GM21447 (cell line): ENCODE measurements at regions not wholly inside any gene's neighbourhood (a gene's known extent, or its start where the extent isn't known, plus 50 kb on each side); places are given as distances from the start of the nearest gene placed in this dataset.

Source experiments
- ATAC-seq: cut with Tn5 transposase; IDR thresholded peaks from one replicate; pipeline ENCODE4 v1.9.1; 2021; ENCODE audit not compliant: unreplicated experiment

GRCh38 chr3:182617500-182617899, 175.8 kb upstream of the ATP11B start:
- no peak for ATAC-seq

GRCh38 chr3:182618085-182618732, 175.1 kb upstream of the ATP11B start:
- no peak for ATAC-seq

GRCh38 chr3:182618981-182619591, 174.2 kb upstream of the ATP11B start:
- no peak for ATAC-seq

GRCh38 chr3:182620723-182621434, 172.4 kb upstream of the ATP11B start:
- ATAC-seq: no peak

- ATAC-seq: no peak
Observed at GRCh38 chr3:182621435-182622240, 171.7 kb upstream of the ATP11B start.

GRCh38 chr3:182622241-182622545, 171.1 kb upstream of the ATP11B start:
- no peak for ATAC-seq

- no peak for ATAC-seq
Observed at GRCh38 chr3:182626484-182627467, 166.5 kb upstream of the ATP11B start.

- ATAC-seq: no peak
Observed at GRCh38 chr3:182628531-182628930, 164.8 kb upstream of the ATP11B start.

- ATAC-seq: no peak
Observed at GRCh38 chr3:182629521-182629920, 163.8 kb upstream of the ATP11B start.

GRCh38 chr3:182631183-182632076, 161.9 kb upstream of the ATP11B start:
- ATAC-seq: no peak

GRCh38 chr3:182632077-182632393, 161.3 kb upstream of the ATP11B start:
- ATAC-seq: no peak

- no peak for ATAC-seq
Observed at GRCh38 chr3:182633186-182633585, 160.1 kb upstream of the ATP11B start.

- no peak for ATAC-seq
Observed at GRCh38 chr3:182636646-182637045, 156.7 kb upstream of the ATP11B start.

GRCh38 chr3:182637350-182638110, 155.8 kb upstream of the ATP11B start:
- ATAC-seq: no peak

GRCh38 chr3:182644013-182644412, 149.3 kb upstream of the ATP11B start:
- no peak for ATAC-seq

GRCh38 chr3:182644790-182645433, 148.4 kb upstream of the ATP11B start:
- peak; percentile 56 for ATAC-seq

- no peak for ATAC-seq
Observed at GRCh38 chr3:182650568-182651128, 142.7 kb upstream of the ATP11B start.

GRCh38 chr3:182651461-182651860, 141.8 kb upstream of the ATP11B start:
- no peak for ATAC-seq
